Pulmonary artery endothelial cell (primary cell): ENCODE measurements at regions not wholly inside any gene's neighbourhood (a gene's known extent, or its start where the extent isn't known, plus 50 kb on each side); places are given as distances from the start of the nearest gene placed in this dataset.

Experiments used
- DNase-seq: peaks from one replicate; pipeline ENCODE4 v3.0.0-alpha.2; 2011; ENCODE audit warnings: low read depth, low spot score

- DNase-seq: no peak
Observed at GRCh38 chr11:112355726-112356125, 95.1 kb upstream of the PLET1 start.

DNA sequence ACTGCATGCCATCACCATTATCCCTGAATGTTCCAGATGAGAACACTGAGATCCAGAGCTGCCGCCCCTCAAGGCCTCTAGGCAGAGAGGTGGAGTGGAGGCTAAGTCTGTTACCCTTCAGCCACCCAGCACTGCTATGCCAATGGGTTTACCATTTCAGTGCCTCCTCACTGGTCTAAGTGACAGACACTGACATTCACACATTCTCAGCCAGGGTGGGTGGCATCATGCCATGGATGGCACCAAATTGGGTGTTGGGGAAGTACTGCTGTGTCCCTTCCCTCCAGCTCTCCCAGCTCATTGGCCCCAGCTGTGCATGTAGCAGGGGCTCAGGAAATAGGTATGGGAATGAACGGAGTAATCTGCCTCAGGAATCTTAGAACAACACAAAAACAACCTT is 96.8 kb upstream of the PLET1 start:
- no peak for DNase-seq

DNA sequence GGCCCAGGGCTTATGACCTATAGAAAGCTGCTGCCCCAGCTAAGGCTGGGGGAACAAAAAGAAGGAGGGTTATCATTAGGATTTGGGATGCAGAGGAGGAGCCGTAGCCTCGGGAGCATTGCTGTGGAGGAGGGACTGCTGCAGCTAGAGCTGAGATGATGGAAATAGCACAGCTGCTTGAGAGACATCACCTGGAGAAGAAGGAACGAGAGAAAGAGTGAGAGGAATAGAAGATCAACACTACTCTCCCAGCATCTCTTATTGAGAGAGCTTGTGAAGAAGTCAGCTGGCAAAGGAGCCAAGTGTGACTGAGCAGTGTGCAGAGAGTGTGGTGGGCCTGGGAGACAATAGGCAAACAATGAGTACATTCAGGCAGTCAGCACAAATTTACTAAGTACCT is 100.7 kb upstream of the PLET1 start:
- no peak for DNase-seq

- DNase-seq: no peak
Observed at GRCh38 chr11:112363527-112363926, 102.9 kb upstream of the PLET1 start.

- no peak for DNase-seq
Observed at GRCh38 chr11:112364962-112365481, 104.4 kb upstream of the PLET1 start.

DNA sequence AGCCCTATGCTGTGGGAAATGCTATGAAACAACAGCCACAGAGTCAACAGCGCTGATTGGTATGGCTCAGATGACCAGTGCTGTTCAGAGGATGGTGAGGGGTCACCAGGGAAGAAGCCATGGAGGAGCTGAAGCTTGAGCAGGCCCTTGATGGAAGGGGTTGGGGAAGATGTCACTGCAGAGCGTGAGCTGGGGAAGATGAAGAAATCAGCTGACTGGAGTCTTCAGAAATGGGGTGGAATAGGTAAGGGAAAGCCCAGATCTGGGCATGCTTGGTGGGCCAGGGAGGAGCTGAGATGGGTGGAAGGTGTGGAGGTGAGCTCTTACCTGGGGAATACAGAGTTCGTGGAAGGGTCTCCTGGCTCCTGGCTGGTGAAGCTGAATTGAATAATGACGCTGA is 105.4 kb upstream of the PLET1 start:
- DNase-seq: no peak

DNA sequence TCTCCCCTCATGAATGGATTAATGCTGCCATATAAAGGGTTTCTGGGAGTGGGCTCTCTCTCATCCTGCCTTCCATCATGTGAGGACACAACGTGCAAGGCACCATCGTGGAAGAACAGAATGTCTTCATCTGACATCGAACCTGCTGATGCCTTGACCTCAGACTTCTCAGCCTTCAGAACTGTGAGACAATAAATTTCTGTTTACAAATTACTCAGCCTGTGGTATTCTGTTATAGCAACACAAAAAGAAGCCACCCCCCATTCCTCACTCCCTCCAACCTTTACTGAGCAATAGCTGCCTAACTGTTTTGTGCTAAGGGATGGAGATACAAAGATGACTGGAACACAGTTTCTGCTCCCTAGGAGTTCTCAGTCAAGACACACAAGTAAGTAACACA is 106.1 kb upstream of the PLET1 start:
- no peak for DNase-seq

DNA sequence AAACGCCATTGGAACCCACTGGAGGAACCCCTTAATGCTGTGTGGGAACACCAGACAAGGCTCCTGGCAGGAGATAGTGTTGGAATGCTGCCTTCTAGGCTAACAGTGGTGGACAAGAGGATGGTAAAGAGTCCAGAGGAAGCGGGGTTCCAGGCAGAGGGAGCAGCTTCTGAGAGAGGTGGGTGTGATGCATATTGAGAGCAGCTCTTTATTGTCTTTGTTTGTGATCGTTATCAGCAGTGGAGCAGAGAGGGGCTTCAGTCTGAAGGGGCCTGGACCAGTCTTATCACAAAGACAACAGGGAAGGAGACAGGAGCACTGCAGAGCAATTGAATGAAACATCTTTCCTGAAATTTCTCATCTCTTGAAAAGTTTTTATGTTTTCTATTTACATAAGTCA is 106.8 kb upstream of the PLET1 start:
- DNase-seq: no peak

DNA sequence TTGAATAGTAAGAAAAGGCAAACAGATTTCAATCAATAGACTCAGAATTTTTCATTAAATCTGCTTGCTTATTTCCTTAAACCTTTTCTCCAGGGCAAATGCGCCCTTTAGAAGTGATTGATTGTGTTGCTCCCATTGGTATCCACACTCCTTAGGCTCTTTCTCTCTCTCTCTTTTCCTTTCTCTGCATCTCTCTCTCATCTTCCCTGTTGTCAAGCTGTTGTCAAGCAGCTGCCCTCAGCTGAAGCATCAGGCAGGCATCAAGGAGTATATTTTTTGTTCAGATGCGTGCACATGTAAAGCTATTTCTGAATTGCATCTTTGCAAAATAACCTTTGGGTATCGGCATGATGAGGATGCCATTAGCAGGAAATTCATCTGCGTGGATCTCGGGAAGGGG is 107.2 kb upstream of the PLET1 start:
- DNase-seq: no peak

- DNase-seq: no peak
Observed at GRCh38 chr11:112368381-112368780, 107.7 kb upstream of the PLET1 start.

- DNase-seq: no peak
Observed at GRCh38 chr11:112369374-112369773, 108.7 kb upstream of the PLET1 start.

- DNase-seq: no peak
Observed at GRCh38 chr11:112369916-112370315, 109.3 kb upstream of the PLET1 start.

DNA sequence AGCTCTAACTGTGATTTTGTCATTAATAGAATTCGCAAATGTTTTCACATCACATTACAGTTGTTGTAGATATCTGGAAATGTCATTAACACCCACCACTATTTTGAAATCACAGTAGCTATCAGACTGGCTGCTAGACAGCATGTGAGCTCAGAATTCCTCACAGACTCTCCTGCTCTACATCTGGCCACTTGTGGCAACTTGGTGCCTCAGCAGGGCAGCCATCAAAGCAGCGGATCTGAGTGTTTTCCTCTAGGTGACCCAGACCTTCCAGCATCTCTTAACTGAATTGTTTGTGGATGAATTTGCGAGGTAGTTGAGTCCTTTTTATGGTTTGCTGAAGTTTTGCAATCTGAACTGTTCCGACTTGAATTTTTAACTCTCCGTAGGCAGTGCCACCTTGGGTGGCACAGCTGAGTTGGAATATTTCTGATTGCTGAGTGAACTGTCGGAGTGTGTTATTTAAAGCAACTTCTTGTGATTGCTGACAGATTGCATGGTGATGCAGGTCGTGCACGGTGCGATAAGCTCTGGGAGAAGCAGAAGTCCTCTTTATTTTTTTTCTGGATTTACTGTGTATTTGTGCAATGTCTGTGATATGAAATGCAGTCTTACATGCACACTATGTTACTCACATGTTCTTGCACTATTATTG is 114.0 kb upstream of the PLET1 start:
- DNase-seq: no peak

GRCh38 chr11:112377946-112378345 is 117.3 kb upstream of the PLET1 start:
- DNase-seq: no peak

- DNase-seq: no peak
Observed at GRCh38 chr11:112380464-112380863, 119.8 kb upstream of the PLET1 start.

- no peak for DNase-seq
Observed at GRCh38 chr11:112381578-112381977, 120.9 kb upstream of the PLET1 start.

DNA sequence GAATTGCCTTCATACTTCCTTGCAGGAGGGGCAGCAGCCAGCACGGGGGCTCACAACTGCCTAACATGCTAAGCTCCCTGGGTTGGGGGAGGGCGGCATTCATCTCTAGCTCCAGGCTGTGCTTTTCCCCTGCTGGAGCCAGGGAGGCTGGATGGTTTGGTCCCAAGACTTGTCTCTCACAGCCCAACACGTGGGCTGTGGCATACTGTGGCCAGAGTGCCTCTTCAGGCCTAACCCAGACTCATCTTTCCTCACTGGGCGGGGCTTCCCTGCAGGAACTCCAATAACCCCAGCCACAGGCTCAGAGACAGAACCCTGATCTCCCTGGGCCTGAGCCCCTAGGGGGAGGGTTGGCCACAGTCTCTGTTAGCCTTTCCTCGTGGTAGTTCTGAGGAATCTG is 121.9 kb upstream of the PLET1 start:
- DNase-seq: no peak

DNA sequence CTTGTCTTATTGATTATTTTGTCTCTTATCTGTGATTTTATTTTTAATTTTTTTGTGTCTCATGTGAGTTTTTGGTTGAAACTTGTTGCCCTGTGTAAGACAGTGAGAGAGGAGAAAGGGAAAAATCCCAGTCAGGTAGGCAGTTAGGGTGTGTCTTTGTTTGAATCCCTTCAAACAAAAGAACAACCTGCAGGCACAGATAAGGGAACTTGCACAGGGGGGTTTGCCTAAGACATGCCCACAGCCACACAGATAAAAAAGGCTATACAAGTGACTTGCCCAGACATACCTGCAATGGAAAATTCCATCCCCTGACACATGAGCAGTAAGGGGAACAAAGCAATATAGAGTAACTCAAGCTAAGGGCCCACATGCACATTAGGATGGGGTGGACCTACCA is 127.8 kb upstream of the PLET1 start:
- no peak for DNase-seq

DNA sequence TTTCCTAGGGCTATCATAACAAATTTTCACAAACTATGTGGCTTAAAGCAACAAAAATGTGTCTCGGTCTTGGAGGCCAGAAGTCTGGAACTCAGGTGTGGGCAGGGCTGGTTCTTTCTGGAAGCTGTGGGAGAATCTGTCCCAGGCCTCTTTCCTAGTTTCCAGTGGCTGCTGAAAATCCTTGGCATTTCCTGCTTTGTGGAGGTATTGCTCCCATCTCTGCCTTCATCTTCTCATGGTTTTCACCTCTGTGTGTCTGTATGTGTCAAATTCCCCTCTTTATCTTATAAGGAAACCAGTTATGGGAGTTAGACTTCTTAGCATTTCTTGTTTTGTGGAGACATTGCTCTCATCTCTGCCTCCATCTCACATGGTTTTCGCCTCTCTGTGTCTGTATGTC is 130.4 kb upstream of the PLET1 start:
- DNase-seq: no peak

GRCh38 chr11:112392904-112393303 is 132.2 kb upstream of the PLET1 start:
- no peak for DNase-seq

- no peak for DNase-seq
Observed at GRCh38 chr11:112394304-112394703, 133.6 kb upstream of the PLET1 start.

- DNase-seq: no peak
Observed at GRCh38 chr11:112396076-112396475, 135.4 kb upstream of the PLET1 start.

GRCh38 chr11:112398798-112399478 is 138.3 kb upstream of the PLET1 start:
- no peak for DNase-seq
